NCI-H1105 treated with DMSO at 0.1 percent for 48 hours (cell line): ENCODE measurements at regions not wholly inside any gene's neighbourhood (a gene's known extent, or its start where the extent isn't known, plus 50 kb on each side); places are given as distances from the start of the nearest gene placed in this dataset.

Experiments used
- DNase-seq: peaks from one replicate; lab custom pipeline; 2025; lab: John Stamatoyannopoulos, UW

DNA sequence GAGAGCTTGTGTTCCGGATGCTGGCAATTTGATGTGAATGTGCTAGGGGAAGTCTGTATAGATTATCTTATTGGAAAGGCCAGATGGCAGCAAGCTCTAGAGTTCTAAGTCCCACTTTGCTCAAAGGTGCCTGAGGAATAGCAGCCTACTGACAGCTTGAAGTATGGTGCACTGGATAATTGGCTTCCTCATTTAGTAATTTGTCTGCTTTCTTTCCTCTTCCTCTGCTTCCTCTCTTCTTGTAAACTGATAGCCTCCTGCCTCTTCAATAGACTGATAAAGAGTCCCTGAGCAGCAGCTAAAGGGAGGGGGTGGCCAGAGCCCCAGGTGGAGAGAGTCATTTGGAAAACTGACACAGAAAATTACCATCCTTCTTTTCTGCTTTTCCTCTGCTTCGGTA lies 177.3 kb downstream of the FGF1 start:
- no peak for DNase-seq

DNA sequence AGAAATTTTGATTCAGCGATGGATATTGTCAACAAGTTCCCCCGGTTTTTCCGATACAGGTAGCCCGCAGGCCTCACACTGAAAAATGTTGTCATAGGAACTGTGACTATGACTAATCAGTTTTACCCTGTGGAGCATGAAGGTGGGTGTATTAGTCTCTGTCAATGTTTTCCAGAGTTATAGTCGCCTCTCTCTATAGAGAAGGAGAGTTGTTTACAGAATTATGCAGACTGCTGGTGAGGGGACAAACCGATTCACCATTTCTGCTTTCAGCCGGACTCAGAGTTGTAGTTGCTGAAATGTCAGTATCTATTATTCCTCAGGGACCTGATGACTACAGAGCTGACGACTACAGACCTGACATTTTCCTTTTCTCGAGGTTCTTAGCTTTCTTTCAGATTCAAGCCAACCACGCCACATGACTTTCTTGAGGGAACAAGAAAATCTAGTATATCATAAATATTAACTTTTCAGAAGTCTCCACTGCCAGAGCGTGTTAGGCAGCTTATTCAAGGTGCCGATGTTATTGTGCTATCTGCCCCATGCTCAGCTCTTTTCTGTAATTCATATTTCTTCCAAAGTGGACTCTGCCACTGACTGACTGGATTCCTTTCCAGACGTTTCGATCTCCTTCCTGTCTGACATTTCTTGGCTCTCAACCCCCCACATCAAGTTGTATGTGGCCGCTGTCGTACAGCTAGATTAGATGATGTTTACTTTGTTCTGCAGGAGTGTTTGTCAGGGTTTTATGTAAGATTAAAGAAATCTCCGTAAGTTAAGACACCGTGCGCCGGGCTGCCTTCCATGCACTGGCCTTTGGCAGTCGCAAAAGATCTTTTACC lies 178.1 kb downstream of the FGF1 start:
- no peak for DNase-seq

DNA sequence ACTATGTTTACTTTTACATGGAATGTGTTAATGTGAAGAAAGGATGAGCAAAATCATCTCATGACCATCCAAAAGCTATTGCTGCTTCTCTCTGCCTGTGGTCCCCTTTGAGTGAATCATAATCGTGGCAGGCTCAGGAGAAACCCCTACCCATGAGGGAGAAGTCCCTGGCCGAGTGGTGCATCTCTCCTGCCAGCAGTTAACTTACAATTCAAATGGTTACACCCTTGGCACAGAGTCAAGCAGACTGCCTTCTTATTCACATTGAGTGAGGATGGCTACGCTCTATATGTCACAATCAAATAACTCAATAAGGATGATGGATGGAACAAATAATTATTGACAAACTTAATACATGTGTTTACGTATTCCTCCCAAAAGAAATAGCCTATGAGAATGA lies 179.1 kb downstream of the FGF1 start:
- no peak for DNase-seq

DNA sequence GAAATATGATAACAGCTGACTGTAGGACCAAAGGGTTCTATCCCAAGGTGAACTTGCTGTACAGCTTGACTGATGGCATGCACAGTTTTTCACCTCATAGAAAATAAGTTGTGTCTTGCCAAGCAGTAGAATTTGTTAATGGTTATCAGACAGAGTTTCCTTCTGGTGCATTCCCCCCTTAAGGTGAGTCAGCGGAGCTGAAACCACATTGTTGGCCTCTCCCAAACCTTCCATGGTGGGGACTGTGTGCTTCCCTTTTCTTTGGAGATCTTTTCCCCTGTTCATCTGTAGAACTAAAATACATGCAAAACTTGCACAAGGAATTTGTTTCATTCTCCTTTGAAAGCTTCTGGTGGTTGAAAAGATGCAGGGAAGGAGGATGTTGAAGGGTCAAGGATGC lies 179.8 kb downstream of the FGF1 start:
- no peak for DNase-seq

DNA sequence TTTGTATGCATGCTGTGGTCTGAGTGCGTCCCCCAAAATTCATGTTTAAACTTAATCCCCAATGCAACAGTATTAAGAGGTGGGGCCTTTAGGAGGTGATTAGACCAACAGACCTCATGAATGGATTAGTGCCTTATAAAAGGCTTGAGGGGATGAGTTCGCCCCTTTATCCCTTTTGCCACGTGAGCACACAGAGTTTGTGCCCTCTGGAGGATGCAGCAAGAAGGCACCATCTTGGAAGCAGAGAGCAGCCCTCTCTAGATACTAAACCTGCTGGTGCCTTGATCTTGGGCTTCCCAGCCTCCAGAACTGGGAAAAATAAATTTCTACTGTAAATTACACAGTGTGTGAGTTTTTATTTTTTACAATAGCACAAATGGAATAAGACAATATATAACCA lies 177.1 kb upstream of the SPRY4 start:
- no peak for DNase-seq

DNA sequence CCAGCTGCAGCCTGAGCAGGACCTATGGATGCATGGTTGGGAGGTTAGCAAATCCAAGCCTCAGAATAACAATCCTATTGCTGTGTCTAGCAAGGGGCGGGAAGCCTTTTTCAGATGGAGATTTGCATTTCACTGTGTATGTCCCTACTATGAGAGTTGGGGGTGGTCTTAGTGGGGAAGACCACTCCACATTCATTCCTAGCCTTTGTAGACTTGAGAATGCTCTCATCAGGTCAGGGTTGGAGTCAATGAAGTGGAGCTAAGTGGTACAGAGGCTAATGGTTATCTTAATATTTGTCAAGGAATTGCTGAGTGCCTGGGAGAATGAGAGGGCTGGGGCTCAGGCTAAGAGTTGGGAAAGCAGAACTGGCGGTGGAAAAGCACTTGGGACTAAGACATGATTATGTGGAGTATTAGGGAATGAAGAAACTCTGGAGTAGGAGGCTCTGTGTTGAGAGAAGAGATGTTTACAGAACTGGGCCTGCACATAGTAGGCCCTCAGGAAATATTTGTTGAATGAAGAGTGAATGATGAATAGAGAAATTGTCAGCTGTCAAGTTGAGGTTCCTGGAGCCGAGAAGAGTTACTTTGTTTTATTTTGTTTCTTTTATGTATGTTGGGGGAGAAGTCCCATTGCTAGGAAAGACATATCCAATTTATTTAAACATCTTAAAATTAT lies 175.5 kb upstream of the SPRY4 start:
- no peak for DNase-seq

DNA sequence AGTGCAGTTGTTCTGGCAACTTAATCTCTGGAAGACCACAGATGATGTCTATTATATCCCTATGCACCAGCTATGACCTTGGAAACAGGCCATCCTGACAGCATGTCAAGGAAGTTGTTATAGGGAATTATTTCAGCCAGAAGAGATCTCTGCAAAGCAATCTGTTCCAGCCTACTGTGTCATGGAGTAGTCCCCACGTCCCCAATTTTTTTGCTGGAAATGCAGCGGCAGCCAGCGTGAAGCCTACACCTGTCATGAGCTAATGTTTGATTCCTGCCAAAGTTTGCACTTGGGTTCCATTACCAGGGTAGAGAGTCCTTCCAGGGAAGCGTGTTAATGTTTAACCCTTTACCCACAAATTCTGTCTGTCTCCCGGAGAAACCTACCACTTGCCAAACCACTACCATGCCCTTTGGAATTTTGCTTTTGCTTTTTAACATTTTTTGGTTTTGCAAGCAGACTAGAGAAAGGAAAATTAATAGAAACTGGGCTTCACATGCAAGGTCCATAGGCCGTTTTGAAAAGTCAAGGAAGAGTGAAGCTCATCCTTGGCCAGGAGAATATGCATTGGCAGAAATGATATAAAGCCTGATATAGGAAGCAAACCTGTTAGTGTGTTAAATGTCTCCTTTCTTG lies 174.9 kb upstream of the SPRY4 start:
- no peak for DNase-seq

DNA sequence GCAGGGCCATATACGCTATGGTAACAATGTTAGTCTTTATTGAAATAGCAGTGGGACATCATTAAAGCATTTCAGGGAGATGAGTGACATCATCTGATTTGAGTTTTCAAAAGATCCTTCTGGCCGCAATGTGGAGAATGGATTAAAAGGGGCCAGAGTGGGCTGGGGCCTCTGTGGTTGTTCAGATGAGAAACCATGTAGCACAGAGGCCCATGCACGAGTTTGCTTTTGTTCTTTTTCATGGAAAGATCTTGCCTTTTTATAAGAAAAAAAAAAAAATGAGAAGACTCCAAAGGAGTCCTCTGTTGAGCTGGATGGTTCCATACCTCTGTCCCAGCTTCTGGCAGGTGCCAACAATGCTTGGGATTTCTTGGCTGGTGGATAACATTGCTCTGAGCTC lies 173.5 kb upstream of the SPRY4 start:
- no peak for DNase-seq

DNA sequence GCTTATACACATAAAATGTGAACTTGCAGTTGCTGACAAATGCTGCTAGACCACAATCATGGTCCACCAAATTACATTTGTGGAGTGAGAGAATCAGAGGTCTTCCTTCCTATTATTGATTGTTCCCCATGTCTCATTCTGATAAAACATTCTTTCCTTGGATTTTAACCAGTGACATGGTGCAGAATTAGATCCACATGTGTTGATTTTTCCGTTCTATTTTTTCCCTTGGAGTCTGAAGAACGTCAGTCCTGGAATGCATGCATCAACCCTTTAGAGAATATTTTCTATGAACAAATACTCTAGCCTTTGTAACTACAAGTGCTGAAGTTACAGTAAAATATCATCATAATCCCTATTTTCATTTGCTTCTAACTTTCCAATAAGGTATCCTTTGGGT lies 170.7 kb upstream of the SPRY4 start:
- no peak for DNase-seq

DNA sequence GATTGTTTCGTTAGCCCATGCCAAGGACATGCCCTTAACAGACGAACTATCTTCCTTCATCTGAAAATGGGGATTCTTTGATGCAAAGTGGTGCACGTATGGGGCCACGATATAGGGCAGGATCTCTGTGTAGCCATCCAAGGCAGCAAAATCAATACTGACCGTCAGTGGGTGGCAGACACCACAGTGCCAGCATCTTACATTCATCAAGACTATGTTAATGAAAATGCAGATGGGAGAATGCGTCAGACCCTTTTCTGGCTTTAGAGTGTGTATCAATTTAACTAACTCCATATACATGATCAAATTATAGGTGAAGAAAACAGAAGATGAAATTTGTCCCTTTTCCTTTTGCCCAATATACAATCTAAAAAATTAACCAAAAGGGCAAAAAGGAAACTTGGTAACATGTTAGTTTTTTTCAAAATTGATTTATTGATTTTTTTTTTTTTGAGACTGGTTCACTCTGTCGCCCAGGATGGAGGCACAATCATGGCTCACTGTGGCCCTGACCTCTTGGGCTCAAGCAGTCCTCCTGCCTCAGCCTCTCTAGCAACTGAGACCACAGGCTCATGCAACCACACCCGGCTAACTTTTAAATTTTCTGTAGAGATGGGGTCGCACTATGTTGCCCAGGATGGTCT lies 169.2 kb upstream of the SPRY4 start:
- no peak for DNase-seq

DNA sequence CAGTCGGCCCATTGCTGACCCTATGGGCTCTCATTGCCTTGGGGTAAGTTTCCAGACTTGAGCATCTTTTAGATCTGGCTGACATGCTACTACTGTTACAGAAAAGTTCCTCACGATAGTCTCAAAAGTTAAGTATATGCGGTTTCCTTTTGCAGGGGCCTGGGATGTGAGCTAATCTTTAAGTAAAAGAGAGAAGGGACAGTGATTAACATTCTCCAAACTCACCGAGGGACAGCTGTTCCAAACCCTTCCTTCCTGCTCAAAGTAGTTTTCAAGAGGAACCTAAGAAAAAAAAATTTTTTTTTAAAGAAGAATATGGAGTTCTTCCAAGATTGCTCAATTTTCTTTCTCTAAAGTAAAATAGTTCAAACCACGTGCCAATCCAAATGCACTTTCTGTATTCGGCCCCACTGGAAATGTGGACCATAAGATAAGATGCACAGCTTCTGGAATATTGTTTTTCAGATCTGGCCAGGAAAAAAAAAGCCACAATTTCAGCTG lies 168.0 kb upstream of the SPRY4 start:
- no peak for DNase-seq

DNA sequence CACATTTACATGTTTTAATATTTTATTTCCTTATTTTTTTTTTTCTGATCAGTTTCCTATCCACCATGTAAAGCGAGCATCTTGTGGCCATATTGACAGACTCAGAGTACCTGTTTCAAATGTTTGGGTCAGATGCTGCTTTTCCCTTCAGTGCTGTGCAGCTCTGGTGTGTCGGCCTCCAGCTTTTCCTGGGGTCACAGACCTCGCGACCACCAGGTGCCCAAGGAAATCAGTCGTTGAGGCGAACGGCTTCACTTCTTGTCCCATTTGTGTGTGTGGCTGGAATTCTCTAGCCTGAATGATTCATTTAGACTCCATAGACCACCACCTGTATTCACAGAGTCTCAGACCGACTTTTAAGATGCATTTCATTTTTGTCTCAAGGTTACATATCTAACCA lies 166.9 kb upstream of the SPRY4 start:
- no peak for DNase-seq

DNA sequence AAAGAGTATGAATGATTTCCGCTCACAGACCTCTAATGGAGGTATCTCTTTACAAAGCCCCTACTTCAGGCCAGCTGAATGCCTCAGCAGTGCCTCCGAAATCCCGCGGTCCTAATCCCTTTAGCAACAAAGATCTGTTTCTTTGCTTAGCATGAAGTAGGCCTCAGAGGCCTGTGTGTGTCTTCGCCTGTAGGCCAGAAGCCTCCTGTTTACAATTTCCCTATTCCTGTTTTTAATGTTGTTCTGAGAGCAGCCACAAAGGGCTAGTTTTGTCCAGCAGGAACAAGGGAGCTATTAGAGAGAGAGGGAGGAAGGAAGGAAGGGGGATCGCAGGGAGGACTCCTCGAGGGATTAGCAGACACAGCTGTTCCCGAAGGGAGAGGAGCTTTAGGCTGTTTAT lies 166.4 kb upstream of the SPRY4 start:
- no peak for DNase-seq

DNA sequence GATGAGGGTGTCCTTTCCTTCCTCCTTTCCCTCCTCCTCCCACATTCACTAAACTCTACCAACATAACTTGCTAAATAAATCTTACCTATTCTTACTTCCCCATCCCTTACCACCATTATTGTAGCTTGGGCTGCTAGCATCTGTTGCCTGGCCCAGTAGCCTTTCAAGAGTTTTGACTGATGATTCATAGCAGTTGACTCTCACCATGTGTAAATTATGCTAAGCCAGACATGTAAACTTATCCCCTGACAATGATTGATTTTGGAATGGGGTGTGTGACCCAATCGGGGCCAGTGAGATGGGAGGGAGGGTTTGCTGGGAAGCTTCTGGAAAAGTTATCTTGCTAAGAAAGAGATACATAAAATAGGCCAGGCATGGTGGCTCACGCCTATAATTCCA lies 161.8 kb upstream of the SPRY4 start:
- DNase-seq = no peak

DNA sequence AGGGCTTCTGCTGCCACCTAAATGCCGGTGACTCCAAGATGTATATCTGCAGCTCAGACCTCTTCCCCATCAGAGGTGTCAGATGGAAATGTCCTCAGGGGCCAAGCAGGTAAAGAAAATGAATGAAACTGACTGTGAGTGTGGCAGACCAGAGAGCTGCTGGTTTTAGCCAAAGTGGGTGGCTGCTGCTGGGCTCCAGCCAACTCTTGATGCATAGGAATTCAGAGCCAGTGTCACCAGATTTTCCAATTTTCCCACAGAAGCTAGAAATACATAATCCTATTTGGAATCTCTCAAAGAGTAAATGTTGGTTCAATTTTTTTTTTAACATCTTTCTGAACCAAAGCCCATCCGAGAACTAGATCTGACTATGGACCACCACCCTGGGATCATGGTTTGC lies 161.2 kb upstream of the SPRY4 start:
- DNase-seq = no peak

DNA sequence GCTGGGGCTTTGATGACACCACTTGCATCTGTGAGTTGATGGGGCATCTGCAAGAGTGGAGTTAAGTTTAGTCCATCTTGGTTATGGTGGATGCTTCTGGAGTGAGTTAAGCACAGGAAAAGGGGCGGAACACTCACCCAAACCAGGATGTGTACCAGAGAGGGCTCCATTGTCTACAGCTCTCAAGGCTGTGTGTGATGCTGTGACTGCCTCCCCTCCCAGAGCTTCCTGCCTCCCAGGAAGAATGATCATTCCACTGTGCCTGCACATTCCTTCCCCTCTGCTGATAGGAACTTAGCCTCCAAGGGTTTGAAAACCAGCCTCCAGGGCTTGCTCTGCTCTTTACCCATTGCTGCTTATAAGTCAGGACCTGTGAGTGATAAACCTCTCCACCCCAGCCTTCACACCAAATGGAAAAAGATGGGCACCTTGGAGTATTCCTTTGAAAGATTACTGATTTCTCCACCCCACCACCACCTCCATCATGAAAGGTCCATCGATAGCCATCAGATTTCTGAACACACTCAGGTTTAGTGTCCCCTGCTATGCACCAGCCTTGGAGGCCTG lies 160.1 kb upstream of the SPRY4 start:
- DNase-seq = no peak

DNA sequence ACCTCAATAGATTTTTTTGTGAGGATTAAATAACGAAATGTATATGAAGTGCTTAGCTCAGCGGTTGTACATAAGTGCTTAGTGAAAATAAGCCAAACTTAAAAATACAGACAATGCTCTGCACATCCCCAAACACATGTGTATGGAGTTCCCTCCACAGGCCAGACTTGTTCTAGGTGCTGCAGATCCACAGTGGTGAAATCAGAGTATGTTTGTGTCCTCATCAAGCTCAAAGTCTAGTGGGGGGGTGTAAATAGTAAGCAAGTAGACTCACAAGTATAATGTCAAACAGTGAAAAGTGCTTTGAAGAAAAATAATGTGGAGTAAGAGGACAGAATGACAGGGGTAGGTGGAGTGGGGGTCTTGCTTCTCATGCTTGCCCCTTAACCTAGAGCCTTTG lies 157.4 kb upstream of the SPRY4 start:
- DNase-seq = no peak

DNA sequence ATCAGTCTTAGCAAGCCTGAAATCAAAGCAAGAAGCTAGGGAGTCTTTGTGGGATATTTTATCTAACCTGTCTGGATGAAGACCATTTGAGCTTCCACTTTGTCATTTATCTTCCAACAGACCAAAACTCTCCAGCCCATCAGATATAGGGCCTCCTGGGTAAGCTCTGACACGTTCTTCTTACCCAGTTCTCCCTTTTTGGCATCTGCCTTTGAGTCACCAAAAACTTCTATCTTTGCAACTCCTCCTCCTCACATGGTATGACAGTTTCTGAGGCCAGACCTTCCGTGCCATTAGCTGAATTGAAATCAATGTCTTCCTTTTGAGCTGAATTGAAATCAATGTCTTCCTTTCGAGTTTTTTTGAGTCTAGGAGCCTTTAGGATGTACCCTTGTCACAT lies 156.6 kb upstream of the SPRY4 start:
- DNase-seq = no peak

DNA sequence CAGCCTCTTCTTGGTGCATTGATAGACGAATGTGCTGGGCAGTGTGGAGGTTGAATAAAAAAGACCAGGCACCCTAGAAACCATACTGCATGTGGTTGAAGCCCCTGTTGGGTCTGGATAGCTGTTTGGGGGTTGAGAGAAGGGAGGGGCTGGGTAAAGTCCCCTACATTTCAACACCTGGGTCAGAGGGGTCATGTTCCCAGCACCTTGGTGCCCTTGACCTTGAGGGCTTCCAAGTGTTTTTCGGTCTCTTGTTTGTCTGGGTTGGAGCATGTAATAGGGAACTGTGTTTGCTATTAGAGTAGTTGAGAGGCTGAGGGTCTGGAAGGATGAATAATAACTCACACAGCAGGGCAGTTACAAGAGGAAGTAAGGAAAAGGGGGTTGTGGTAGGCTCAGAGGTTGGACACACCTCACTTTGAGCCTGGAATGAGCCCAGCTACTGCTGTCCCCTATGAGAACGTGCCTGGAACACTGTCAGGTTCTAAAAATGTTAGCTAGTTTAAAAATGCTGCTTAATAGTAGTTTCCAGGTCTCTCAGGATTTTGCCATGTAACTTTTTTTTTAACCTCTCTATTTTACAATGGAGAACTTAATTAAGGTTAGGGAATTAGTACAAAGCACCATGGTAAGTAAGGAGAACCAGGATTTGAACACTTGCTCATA lies 155.2 kb upstream of the SPRY4 start:
- DNase-seq = no peak

DNA sequence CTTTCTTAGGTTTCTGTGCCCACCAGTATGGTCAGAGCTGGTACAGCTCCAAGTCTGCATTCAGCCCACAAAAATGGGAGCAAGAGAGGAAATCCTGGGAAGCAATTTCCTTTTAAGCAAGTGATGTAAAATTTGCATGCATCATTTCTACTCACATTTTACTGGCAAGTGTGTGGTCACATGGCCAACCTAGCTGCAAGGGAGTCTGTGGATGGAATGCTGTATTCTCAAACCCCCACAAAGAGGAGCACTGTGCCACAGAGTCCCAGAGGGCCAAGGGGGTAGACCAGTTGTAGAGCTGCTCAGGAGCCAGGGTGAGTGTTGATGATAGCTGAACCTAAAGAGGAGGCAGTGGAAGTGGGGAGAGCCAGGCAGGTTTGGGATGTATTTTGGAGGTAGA lies 154.3 kb upstream of the SPRY4 start:
- DNase-seq = no peak

DNA sequence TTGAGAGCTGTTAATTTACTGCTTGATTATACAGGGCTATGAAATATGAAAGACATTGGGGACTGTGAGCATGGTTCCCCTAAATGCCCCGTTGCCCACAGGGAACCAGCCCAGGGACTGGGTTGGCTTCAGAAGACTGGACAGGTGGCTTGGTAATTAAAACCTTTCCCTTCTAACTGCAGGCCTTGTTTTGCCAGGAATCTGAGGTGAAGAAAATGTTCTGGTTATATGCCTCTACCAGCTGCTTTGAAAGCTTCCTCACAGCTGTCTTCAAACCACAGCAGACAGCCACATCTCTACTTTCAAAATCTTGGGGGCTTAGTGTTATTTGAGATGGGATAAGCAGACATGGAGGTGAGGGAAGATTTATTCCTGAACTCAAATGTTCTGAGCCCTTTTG lies 153.3 kb upstream of the SPRY4 start:
- no peak for DNase-seq

DNA sequence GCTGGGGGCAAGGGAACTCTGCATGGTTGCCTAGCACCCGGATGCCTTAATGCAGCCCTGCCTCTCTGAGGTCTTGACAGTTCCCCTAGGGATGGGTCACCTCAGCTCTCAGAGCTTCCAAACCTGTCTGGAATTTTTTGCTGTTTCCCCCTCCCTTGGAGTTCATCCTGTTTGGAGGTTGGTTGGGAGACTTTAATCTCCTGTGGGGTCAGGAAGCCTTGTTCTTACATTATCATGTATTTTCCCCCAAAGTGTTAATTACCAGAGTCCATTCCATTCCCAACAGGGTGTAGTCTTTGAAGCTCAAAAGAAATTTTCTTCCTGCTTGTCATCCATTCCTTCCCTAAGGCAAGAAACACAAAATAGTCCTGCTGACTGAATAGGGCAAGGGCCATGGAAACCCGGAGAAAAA lies 150.3 kb upstream of the SPRY4 start:
- no peak for DNase-seq
